Fibroblast of mammary gland (primary cell): ENCODE measurements at regions not wholly inside any gene's neighbourhood (a gene's known extent, or its start where the extent isn't known, plus 50 kb on each side); places are given as distances from the start of the nearest gene placed in this dataset.

Experiments
- DNase-seq: peaks from one replicate; pipeline ENCODE4 v3.0.0-alpha.2; 2010; ENCODE audit warnings: low read depth
- H3K4me3 ChIP-seq: 2 replicates; pipeline ENCODE4 v1.5.1; 2011; ENCODE audit warnings: low read depth, mild to moderate bottlenecking, low read length, moderate library complexity; ENCODE audit not compliant: control insufficient read depth
- CTCF ChIP-seq: conservative IDR thresholded peaks from 2 replicates; pipeline ENCODE4 v1.5.1; 2011; ENCODE audit warnings: low read depth, low read length, inconsistent platforms; ENCODE audit not compliant: control insufficient read depth, insufficient read depth

GRCh38 chr16:73869126-73869525, 427.5 kb upstream of the PSMD7 start:
- DNase-seq = no peak
- no peak for TF ChIP-seq CTCF
- no peak overlapping the region for H3K4me3 ChIP-seq

DNA sequence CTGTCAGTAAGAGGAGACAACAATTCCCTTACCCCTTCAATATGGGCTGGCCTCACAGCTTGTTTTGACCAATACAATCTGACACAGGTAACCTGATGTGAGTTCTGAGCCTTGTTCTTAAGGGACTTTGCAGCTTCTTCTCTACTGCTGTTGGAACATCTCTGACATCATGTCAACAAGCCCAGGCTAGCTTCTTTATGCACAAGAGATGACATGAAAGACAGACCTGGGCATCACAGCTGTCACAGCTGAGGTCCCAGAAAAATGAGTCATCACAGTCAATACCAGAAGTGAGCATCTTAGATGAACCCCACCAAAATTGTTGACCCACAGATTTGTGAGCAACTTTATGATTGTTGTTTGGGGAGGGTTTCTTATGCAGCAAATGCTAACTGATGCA, 431.7 kb upstream of the PSMD7 start:
- DNase-seq = no peak
- H3K4me3 ChIP-seq = no peak overlapping the region
- TF ChIP-seq CTCF = no peak

GRCh38 chr16:73858326-73858725, 438.3 kb upstream of the PSMD7 start:
- H3K4me3 ChIP-seq = no peak overlapping the region
- DNase-seq = no peak
- no peak for TF ChIP-seq CTCF

GRCh38 chr16:73853968-73854367, 442.6 kb upstream of the PSMD7 start:
- DNase-seq = no peak
- no peak for TF ChIP-seq CTCF
- H3K4me3 ChIP-seq = no peak overlapping the region

- DNase-seq = no peak
- no peak overlapping the region for H3K4me3 ChIP-seq
- TF ChIP-seq CTCF = no peak
Measured at GRCh38 chr16:73852561-73852960, 444.1 kb upstream of the PSMD7 start.

DNA sequence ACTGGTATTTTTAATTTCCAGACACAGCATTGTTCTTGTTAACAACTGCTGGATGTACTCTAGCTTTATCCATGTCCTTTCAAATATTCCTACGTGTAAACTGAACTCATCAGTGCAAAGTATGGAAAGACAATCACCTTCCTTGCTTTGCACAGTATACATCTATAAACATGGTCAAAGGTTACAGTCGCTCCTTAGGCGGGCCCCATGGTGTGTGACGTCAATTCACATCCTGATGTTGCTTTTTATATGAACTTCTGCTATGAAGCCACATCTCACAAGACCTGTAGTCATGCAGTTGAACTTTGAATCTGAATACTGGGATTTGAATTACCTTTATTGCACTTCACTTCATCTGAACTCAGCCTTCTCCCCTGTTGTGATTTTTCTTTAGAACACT, 447.6 kb upstream of the PSMD7 start:
- H3K4me3 ChIP-seq = no peak overlapping the region
- TF ChIP-seq CTCF = no peak
- no peak for DNase-seq

DNA sequence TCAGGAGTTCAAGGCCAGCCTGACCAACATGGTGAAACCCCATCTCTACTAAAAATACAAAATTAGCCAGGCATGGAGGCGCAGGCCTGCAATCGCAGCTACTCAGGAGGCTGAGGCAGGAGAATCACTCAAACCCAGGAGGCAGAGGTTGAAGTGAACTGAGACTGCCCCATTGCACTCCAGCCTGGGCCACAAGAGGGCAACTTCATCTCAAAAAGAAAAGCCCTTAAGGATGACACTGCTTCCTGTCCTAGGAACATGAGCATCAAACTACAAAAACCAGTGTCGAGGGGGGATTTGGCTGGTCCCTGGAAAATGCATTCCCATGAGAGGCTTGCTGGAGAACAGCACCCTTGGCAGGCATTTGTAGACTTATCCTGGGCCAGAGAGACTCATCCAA, 449.5 kb upstream of the PSMD7 start:
- no peak for TF ChIP-seq CTCF
- no peak for DNase-seq
- no peak overlapping the region for H3K4me3 ChIP-seq
